Adrenal gland (tissue), 5 donors: ENCODE measurements at regions not wholly inside any gene's neighbourhood (a gene's known extent, or its start where the extent isn't known, plus 50 kb on each side); places are given as distances from the start of the nearest gene placed in this dataset.

Experiments used
- POLR2A ChIP-seq, 2 donors: fragments of 450-650 bp; IDR thresholded peaks; one replicate each; pipeline ENCODE4 v1.6.1; 2017; ENCODE audit warnings: antibody characterized with exemption in 2 of 2, mild to moderate bottlenecking in 2 of 2, moderate library complexity in 1 of 2
- TF ChIP-seq, protein P1 (sequence below), 6 experiments: fragments of 450-650 bp in 4 of 6; fragments of 200-600 bp in 2 of 6; sonication (generic) in 1 of 6; IDR thresholded peaks; 1 replicate in 5 of 6; 2 replicates in 1 of 6; pipeline versions ENCODE4 v1.5.1 to v1.8.0; 2016 to 2021; ENCODE audit warnings: antibody characterized with exemption in 6 of 6, mild to moderate bottlenecking in 2 of 6, moderate library complexity in 1 of 6
- donor health status: DM: no; HTN: no; CAD: no.

GRCh38 chr3:164186095-164186494, 892.2 kb downstream of the SI start:
- TF ChIP-seq, protein P1, sequence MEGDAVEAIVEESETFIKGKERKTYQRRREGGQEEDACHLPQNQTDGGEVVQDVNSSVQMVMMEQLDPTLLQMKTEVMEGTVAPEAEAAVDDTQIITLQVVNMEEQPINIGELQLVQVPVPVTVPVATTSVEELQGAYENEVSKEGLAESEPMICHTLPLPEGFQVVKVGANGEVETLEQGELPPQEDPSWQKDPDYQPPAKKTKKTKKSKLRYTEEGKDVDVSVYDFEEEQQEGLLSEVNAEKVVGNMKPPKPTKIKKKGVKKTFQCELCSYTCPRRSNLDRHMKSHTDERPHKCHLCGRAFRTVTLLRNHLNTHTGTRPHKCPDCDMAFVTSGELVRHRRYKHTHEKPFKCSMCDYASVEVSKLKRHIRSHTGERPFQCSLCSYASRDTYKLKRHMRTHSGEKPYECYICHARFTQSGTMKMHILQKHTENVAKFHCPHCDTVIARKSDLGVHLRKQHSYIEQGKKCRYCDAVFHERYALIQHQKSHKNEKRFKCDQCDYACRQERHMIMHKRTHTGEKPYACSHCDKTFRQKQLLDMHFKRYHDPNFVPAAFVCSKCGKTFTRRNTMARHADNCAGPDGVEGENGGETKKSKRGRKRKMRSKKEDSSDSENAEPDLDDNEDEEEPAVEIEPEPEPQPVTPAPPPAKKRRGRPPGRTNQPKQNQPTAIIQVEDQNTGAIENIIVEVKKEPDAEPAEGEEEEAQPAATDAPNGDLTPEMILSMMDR (IDR thresholded peaks at IDR 0.05) = no peak
- no peak for TF ChIP-seq POLR2A (IDR thresholded peaks at IDR 0.05)
